B cell (primary cell): ENCODE measurements at regions not wholly inside any gene's neighbourhood (a gene's known extent, or its start where the extent isn't known, plus 50 kb on each side); places are given as distances from the start of the nearest gene placed in this dataset.

Experiments
- CTCF ChIP-seq: fragments of 200-600 bp; IDR thresholded peaks from one replicate; pipeline ENCODE4 v1.8.0; 2022; ENCODE audit warnings: antibody characterized with exemption, mild to moderate bottlenecking
- EZH2 ChIP-seq: IDR thresholded peaks from 2 replicates; pipeline ENCODE4 v1.6.1; 2012; ENCODE audit warnings: borderline replicate concordance, low read depth, mild to moderate bottlenecking, moderate library complexity, low read length; ENCODE audit not compliant: insufficient read depth, poor library complexity, severe bottlenecking

DNA sequence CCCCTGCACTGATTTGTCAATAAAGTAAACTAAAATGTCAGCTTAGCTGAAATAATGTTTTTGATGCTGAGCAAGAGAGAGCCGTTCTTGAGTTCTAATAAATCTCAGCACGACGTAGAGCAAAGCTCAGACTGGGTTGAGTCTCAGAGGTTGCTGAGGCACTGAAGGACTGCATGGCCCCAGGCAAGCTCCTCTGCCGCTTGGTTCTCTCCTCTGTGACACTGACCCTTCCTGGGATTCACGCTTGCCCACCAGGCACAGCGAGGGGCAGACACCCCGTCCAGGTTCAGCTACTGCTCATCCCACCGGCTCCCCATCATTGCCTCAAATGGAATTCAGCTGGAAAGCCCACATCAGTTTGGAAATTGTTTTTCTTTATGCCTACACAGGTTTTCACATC, 129.8 kb downstream of the IRX2 start:
- TF ChIP-seq CTCF (no peak), EZH2 (no peak)
